T-cell (primary cell): ENCODE measurements at regions not wholly inside any gene's neighbourhood (a gene's known extent, or its start where the extent isn't known, plus 50 kb on each side); places are given as distances from the start of the nearest gene placed in this dataset.

Experiments
- ATAC-seq, 4 experiments: fragments of 200-7000 bp in 3 of 4; fragments of 150-1000 bp in 1 of 4; cut with Tn5 transposase; replicated peaks in 1 of 4; 1 replicate in 3 of 4; 2 replicates in 1 of 4; pipeline ENCODE4 v1.10.0; 2021; ENCODE audit warnings: moderate library complexity in 3 of 4, mild to moderate bottlenecking in 2 of 4, moderate number of reproducible peaks in 1 of 4
- CTCF ChIA-PET, 2 donors: fragments of 300-600 bp; sonication (Branson Sonifier 250); formaldehyde crosslinking; loops; one replicate each; lab custom pipeline; 2022; ENCODE audit warnings: antibody characterized with exemption in 2 of 2; lab: Charles Lee
- POLR2A ChIA-PET, 2 donors: fragments of 300-600 bp; sonication (Branson Sonifier 250); formaldehyde crosslinking; loops; one replicate each; lab custom pipeline; 2022; ENCODE audit warnings: antibody characterized with exemption in 2 of 2; lab: Charles Lee
- DNase-seq, 35 experiments: peaks; one replicate each; pipeline versions ENCODE4 v3.0.0 to v3.0.0-alpha.2; 2013 to 2023
- H3K27ac ChIP-seq: one replicate; pipeline ENCODE4 v1.5.1; 2013; ENCODE audit warnings: low read length
- H3K27me3 ChIP-seq, 2 experiments: replicated peaks in 1 of 2; 1 replicate in 1 of 2; 2 replicates in 1 of 2; pipeline versions ENCODE4 v1.6.1 to v1.7.0; 2013; ENCODE audit warnings: low read length in 1 of 2, mixed read lengths in 1 of 2; ENCODE audit not compliant: control insufficient read depth in 2 of 2, insufficient read depth in 2 of 2; ENCODE audit errors: extremely low read depth in 1 of 2
- H3K36me3 ChIP-seq, 2 donors: 1 replicate in 1 of 2; 2 replicates in 1 of 2; pipeline versions ENCODE4 v1.6.1 to v1.7.0; 2013; ENCODE audit warnings: low read length in 1 of 2; ENCODE audit not compliant: control insufficient read depth in 2 of 2, insufficient read depth in 1 of 2; ENCODE audit errors: extremely low read depth in 1 of 2
- H3K4me1 ChIP-seq, 2 experiments: 1 replicate in 1 of 2; 2 replicates in 1 of 2; pipeline versions ENCODE4 v1.6.1 to v1.7.0; 2013; ENCODE audit warnings: low read length in 2 of 2, mixed read lengths in 1 of 2; ENCODE audit not compliant: insufficient read depth in 2 of 2, control insufficient read depth in 1 of 2; ENCODE audit errors: extremely low read depth in 1 of 2
- H3K4me3 ChIP-seq, 2 donors: 1 replicate in 1 of 2; 2 replicates in 1 of 2; pipeline versions ENCODE4 v1.5.1 to v1.7.0; 2013; ENCODE audit warnings: mild to moderate bottlenecking in 2 of 2, low read length in 1 of 2, moderate library complexity in 1 of 2; ENCODE audit not compliant: control insufficient read depth in 1 of 2; ENCODE audit errors: extremely low read depth in 1 of 2
- H3K9me3 ChIP-seq: 2 replicates; pipeline ENCODE4 v1.7.0; 2013
- H3K27ac Mint-ChIP-seq, 2 donors: one replicate each; pipeline ENCODE4 v1.8.0; 2020 to 2021; ENCODE audit warnings: mild to moderate bottlenecking in 2 of 2, mixed read lengths in 2 of 2
- H3K27me3 Mint-ChIP-seq, 2 donors: one replicate each; pipeline ENCODE4 v1.8.0; 2021 to 2022; ENCODE audit warnings: mixed read lengths in 2 of 2
- H3K36me3 Mint-ChIP-seq: one replicate; pipeline ENCODE4 v1.8.0; 2021; ENCODE audit warnings: mixed read lengths
- H3K4me1 Mint-ChIP-seq, 3 donors: one replicate each; pipeline ENCODE4 v1.8.0; 2020 to 2022; ENCODE audit warnings: mixed read lengths in 3 of 3, mild to moderate bottlenecking in 1 of 3
- H3K4me3 Mint-ChIP-seq, 3 donors: one replicate each; pipeline ENCODE4 v1.8.0; 2020 to 2022; ENCODE audit warnings: mild to moderate bottlenecking in 3 of 3, mixed read lengths in 3 of 3, moderate library complexity in 3 of 3
- H3K9me3 Mint-ChIP-seq, 3 donors: one replicate each; pipeline ENCODE4 v1.8.0; 2020 to 2022; ENCODE audit warnings: mixed read lengths in 3 of 3
- WGBS: methylation state at CpG from one replicate; pipeline ENCODE4 v1.1.5; 2013; ENCODE audit warnings: missing lambda C conversion rate; ENCODE audit not compliant: insufficient coverage; 5-methylcytosine and 5-hydroxymethylcytosine counted together

- H3K27ac Mint-ChIP-seq, result no peak overlapping the region
- DNase-seq (no peak), ATAC-seq (no peak)
- POLR2A ChIA-PET, result no interaction called here
- no peaks in the 10 kb centered on the region for H3K27me3 ChIP-seq
- H3K4me3 Mint-ChIP-seq, result no peak overlapping the region
- no peaks in the 10 kb centered on the region for H3K9me3 Mint-ChIP-seq
- no peak overlapping the region for H3K4me3 ChIP-seq
- H3K27ac ChIP-seq, result no peak overlapping the region
- H3K36me3 Mint-ChIP-seq, result no peaks in the 10 kb centered on the region
- H3K4me1 Mint-ChIP-seq, result no peaks in the 10 kb centered on the region
- WGBS, result 96% methylated on average over 2 of the region's 2 CpGs
- no peaks in the 10 kb centered on the region for H3K9me3 ChIP-seq
- peaks cover 0 to 2% of the 10 kb centered on the region in 2 donors for H3K27me3 Mint-ChIP-seq
- no peaks in the 10 kb centered on the region for H3K36me3 ChIP-seq
- H3K4me1 ChIP-seq, result no peaks in the 10 kb centered on the region
- CTCF ChIA-PET, result interaction anchor here (0.6 kb wide), 2 partner anchors 57 to 1060 kb away, joined by 3 to 4 read pairs; no protein-coding TSS in a partner anchor
These were observed 116.8 kb upstream of the DST start for GRCh38 chr6:56759521-56759920.

GRCh38 chr6:56758553-56758952 lies 115.9 kb upstream of the DST start:
- H3K4me3 ChIP-seq, result no peak overlapping the region
- WGBS, result 13% methylated on average over 2 of the region's 2 CpGs
- H3K36me3 ChIP-seq, result no peaks in the 10 kb centered on the region
- no peaks in the 10 kb centered on the region for H3K27me3 ChIP-seq
- no peaks in the 10 kb centered on the region for H3K27me3 Mint-ChIP-seq
- H3K9me3 Mint-ChIP-seq, result no peaks in the 10 kb centered on the region
- H3K27ac Mint-ChIP-seq, result no peak overlapping the region
- H3K36me3 Mint-ChIP-seq, result no peaks in the 10 kb centered on the region
- DNase-seq (no peak), ATAC-seq (no peak)
- H3K4me1 ChIP-seq, result no peaks in the 10 kb centered on the region
- no peaks in the 10 kb centered on the region for H3K9me3 ChIP-seq
- H3K27ac ChIP-seq, result no peak overlapping the region
- H3K4me1 Mint-ChIP-seq, result no peaks in the 10 kb centered on the region
- POLR2A ChIA-PET, result interaction anchor here in 1 of 2 donors (0.6 kb wide), 1 partner anchor 524 kb away, joined by 3 read pairs; no protein-coding TSS in a partner anchor
- CTCF ChIA-PET, result no interaction called here
- no peak overlapping the region for H3K4me3 Mint-ChIP-seq

GRCh38 chr6:56758120-56758519 lies 115.4 kb upstream of the DST start:
- DNase-seq, result no peak

GRCh38 chr6:56757588-56757984 lies 114.9 kb upstream of the DST start:
- POLR2A ChIA-PET, result interaction anchor here in 1 of 2 donors (0.6 kb wide), 1 partner anchor 14 kb away, joined by 4 read pairs; no protein-coding TSS in a partner anchor
- H3K36me3 ChIP-seq, result no peaks in the 10 kb centered on the region
- no peaks in the 10 kb centered on the region for H3K27me3 Mint-ChIP-seq
- H3K4me3 Mint-ChIP-seq, result no peak overlapping the region
- no peaks in the 10 kb centered on the region for H3K4me1 ChIP-seq
- H3K4me3 ChIP-seq, result no peak overlapping the region
- H3K4me1 Mint-ChIP-seq, result no peaks in the 10 kb centered on the region
- WGBS, result no CpG with 5 or more reads among the region's 1 CpG
- CTCF ChIA-PET, result interaction anchor here (0.6 kb wide), 2 partner anchors 115 to 159 kb away, joined by 3 read pairs; no protein-coding TSS in a partner anchor
- no peaks in the 10 kb centered on the region for H3K27me3 ChIP-seq
- H3K27ac ChIP-seq, result no peak overlapping the region
- DNase-seq (no peak), ATAC-seq (no peak)
- no peaks in the 10 kb centered on the region for H3K9me3 ChIP-seq
- no peaks in the 10 kb centered on the region for H3K36me3 Mint-ChIP-seq
- H3K27ac Mint-ChIP-seq, result no peak overlapping the region
- H3K9me3 Mint-ChIP-seq, result no peaks in the 10 kb centered on the region

More at GRCh38 chr6:56758120-56758519, 115.4 kb upstream of the DST start:
- H3K4me1 Mint-ChIP-seq, result no peaks in the 10 kb centered on the region
- no peak overlapping the region for H3K27ac Mint-ChIP-seq
- CTCF ChIA-PET, result interaction anchor here in 1 of 2 donors (0.6 kb wide), 1 partner anchor 114 kb away, joined by 3 read pairs; no protein-coding TSS in a partner anchor
- Histone ChIP-seq H3K4me3 (no peak overlapping the region), H3K27me3 (no peaks in the 10 kb centered on the region), H3K36me3 (no peaks in the 10 kb centered on the region), H3K9me3 (no peaks in the 10 kb centered on the region), H3K27ac (no peak overlapping the region), H3K4me1 (no peaks in the 10 kb centered on the region)
- ATAC-seq, result no peak
- H3K36me3 Mint-ChIP-seq, result no peaks in the 10 kb centered on the region
- H3K4me3 Mint-ChIP-seq, result no peak overlapping the region
- POLR2A ChIA-PET, result interaction anchor here in 1 of 2 donors (0.6 kb wide), 1 partner anchor 14 kb away, joined by 4 read pairs; no protein-coding TSS in a partner anchor
- no peaks in the 10 kb centered on the region for H3K9me3 Mint-ChIP-seq
- no peaks in the 10 kb centered on the region for H3K27me3 Mint-ChIP-seq

GRCh38 chr6:56756791-56757587 lies 114.3 kb upstream of the DST start:
- H3K4me3 ChIP-seq, result no peak overlapping the region
- no peaks in the 10 kb centered on the region for H3K4me1 ChIP-seq
- no peaks in the 10 kb centered on the region for H3K36me3 Mint-ChIP-seq
- no peaks in the 10 kb centered on the region for H3K36me3 ChIP-seq
- POLR2A ChIA-PET, result interaction anchor here in 1 of 2 donors (0.6 kb wide), 1 partner anchor 13 kb away, joined by 4 read pairs; no protein-coding TSS in a partner anchor
- H3K9me3 Mint-ChIP-seq, result no peaks in the 10 kb centered on the region
- DNase-seq (no peak), ATAC-seq (no peak)
- no peak overlapping the region for H3K27ac ChIP-seq
- H3K4me1 Mint-ChIP-seq, result no peaks in the 10 kb centered on the region
- H3K27me3 Mint-ChIP-seq, result no peaks in the 10 kb centered on the region
- CTCF ChIA-PET, result interaction anchor here (0.6 kb wide), 2 partner anchors 115 to 160 kb away, joined by 3 read pairs; no protein-coding TSS in a partner anchor
- H3K27ac Mint-ChIP-seq, result no peak overlapping the region
- no peaks in the 10 kb centered on the region for H3K9me3 ChIP-seq
- no peaks in the 10 kb centered on the region for H3K27me3 ChIP-seq
- no peak overlapping the region for H3K4me3 Mint-ChIP-seq
- whole genome bisulfite sequencing, result no CpG with 5 or more reads among the region's 1 CpG

- no peak for ATAC-seq
- no peak overlapping the region for H3K27ac Mint-ChIP-seq
These were observed 113.6 kb upstream of the DST start for GRCh38 chr6:56756219-56756789.

More at GRCh38 chr6:56756219-56756789, 113.6 kb upstream of the DST start:
- H3K4me1 ChIP-seq, result no peaks in the 10 kb centered on the region
- no peaks in the 10 kb centered on the region for H3K27me3 ChIP-seq
- 46% methylated on average over 2 of the region's 4 CpGs for WGBS
- Mint-ChIP-seq H3K4me1 (no peaks in the 10 kb centered on the region), H3K36me3 (no peaks in the 10 kb centered on the region), H3K9me3 (no peaks in the 10 kb centered on the region), H3K4me3 (no peak overlapping the region), H3K27me3 (no peaks in the 10 kb centered on the region)
- ChIA-PET POLR2A (no interaction called here), CTCF (no interaction called here)
- H3K36me3 ChIP-seq, result no peaks in the 10 kb centered on the region
- H3K27ac ChIP-seq, result no peak overlapping the region
- H3K9me3 ChIP-seq, result no peaks in the 10 kb centered on the region
- DNase-seq, result no peak
- H3K4me3 ChIP-seq, result no peak overlapping the region
